ENCODE measurements at regions not wholly inside any gene's neighbourhood (a gene's known extent, or its start where the extent isn't known, plus 50 kb on each side); places are given as distances from the start of the nearest gene placed in this dataset.
"Not testable (repeated sequence)": the region's sequence is repeated elsewhere in the genome, so short reads cannot be mapped to it uniquely, and the experiment has no call there.

GRCh38 chr6:139985236-139985815, 610.9 kb upstream of the CITED2 start:
- no peak for DNase-seq (ENCODE audit: low read depth in 3 of 3, low spot score in 1 of 3)

- DNase-seq (ENCODE audit: low read depth in 3 of 3, low spot score in 1 of 3), result no peak
Measured at GRCh38 chr6:139984317-139984716, 609.9 kb upstream of the CITED2 start.

- DNase-seq (ENCODE audit: low read depth in 3 of 3, low spot score in 1 of 3), result no peak
Measured at GRCh38 chr6:139983555-139984276, 609.3 kb upstream of the CITED2 start.

GRCh38 chr6:139982652-139983295, 608.3 kb upstream of the CITED2 start:
- DNase-seq (ENCODE audit: low read depth in 3 of 3, low spot score in 1 of 3), result no peak

GRCh38 chr6:139982195-139982594, 607.7 kb upstream of the CITED2 start:
- DNase-seq (ENCODE audit: low read depth in 3 of 3, low spot score in 1 of 3), result no peak

- DNase-seq (ENCODE audit: low read depth in 3 of 3, low spot score in 1 of 3), result no peak
Measured at GRCh38 chr6:139981768-139982181, 607.3 kb upstream of the CITED2 start.

GRCh38 chr6:139981066-139981624, 606.7 kb upstream of the CITED2 start:
- no peak for DNase-seq (ENCODE audit: low read depth in 3 of 3, low spot score in 1 of 3)

- DNase-seq (ENCODE audit: low read depth in 3 of 3, low spot score in 1 of 3), result not testable (repeated sequence)
Measured at GRCh38 chr6:139980631-139981030, 606.2 kb upstream of the CITED2 start.

GRCh38 chr6:139979021-139979725, 604.7 kb upstream of the CITED2 start:
- DNase-seq (ENCODE audit: low read depth in 3 of 3, low spot score in 1 of 3), result no peak

GRCh38 chr6:139977887-139978332, 603.5 kb upstream of the CITED2 start:
- no peak for DNase-seq (ENCODE audit: low read depth in 3 of 3, low spot score in 1 of 3)

- DNase-seq (ENCODE audit: low read depth in 3 of 3, low spot score in 1 of 3), result no peak
Measured at GRCh38 chr6:139973669-139974344, 599.4 kb upstream of the CITED2 start.

- no peak for DNase-seq (ENCODE audit: low read depth in 3 of 3, low spot score in 1 of 3)
Measured at GRCh38 chr6:139972116-139972515, 597.7 kb upstream of the CITED2 start.

GRCh38 chr6:139970591-139970991, 596.1 kb upstream of the CITED2 start:
- DNase-seq (ENCODE audit: low read depth in 3 of 3, low spot score in 1 of 3), result no peak

- no peak for DNase-seq (ENCODE audit: low read depth in 3 of 3, low spot score in 1 of 3)
Measured at GRCh38 chr6:139967497-139967896, 593.0 kb upstream of the CITED2 start.

GRCh38 chr6:139965393-139965792, 590.9 kb upstream of the CITED2 start:
- DNase-seq (ENCODE audit: low read depth in 3 of 3, low spot score in 1 of 3), result no peak

GRCh38 chr6:139964737-139965136, 590.3 kb upstream of the CITED2 start:
- no peak for DNase-seq (ENCODE audit: low read depth in 3 of 3, low spot score in 1 of 3)

- no peak for DNase-seq (ENCODE audit: low read depth in 3 of 3, low spot score in 1 of 3)
Measured at GRCh38 chr6:139962654-139963347, 588.4 kb upstream of the CITED2 start.

GRCh38 chr6:139961190-139961589, 586.7 kb upstream of the CITED2 start:
- no peak for DNase-seq (ENCODE audit: low read depth in 3 of 3, low spot score in 1 of 3)

GRCh38 chr6:139960671-139961070, 586.2 kb upstream of the CITED2 start:
- no peak for DNase-seq (ENCODE audit: low read depth in 3 of 3, low spot score in 1 of 3)
